Heart right ventricle (tissue), 16 donors: ENCODE measurements at regions not wholly inside any gene's neighbourhood (a gene's known extent, or its start where the extent isn't known, plus 50 kb on each side); places are given as distances from the start of the nearest gene placed in this dataset.

ENCODE experiments used
- ATAC-seq, 8 donors: fragments of 200-7000 bp; cut with Tn5 transposase; one replicate each; pipeline ENCODE4 v1.9.1; 2020; ENCODE audit warnings: mild to moderate bottlenecking in 8 of 8, moderate library complexity in 8 of 8, moderate number of reproducible peaks in 1 of 8
- DNase-seq, 2 donors: peaks; one replicate each; pipeline ENCODE4 v3.0.0-alpha.2; 2020
- H3K27ac ChIP-seq, 10 donors: fragments of 200-600 bp; sonication (generic) in 2 of 10; one replicate each; pipeline versions ENCODE4 v1.5.0 to v1.8.0; 2020 to 2022; ENCODE audit warnings: mild to moderate bottlenecking in 3 of 10
- H3K27me3 ChIP-seq, 7 donors: fragments of 200-600 bp; one replicate each; pipeline ENCODE4 v1.8.0; 2021 to 2022; ENCODE audit warnings: mild to moderate bottlenecking in 2 of 7
- H3K36me3 ChIP-seq, 9 donors: fragments of 200-600 bp; sonication (generic) in 1 of 9; one replicate each; pipeline versions ENCODE4 v1.5.0 to v1.8.0; 2020 to 2022; ENCODE audit warnings: mild to moderate bottlenecking in 2 of 9
- H3K4me1 ChIP-seq, 9 donors: fragments of 200-600 bp; sonication (generic) in 1 of 9; one replicate each; pipeline versions ENCODE4 v1.5.0 to v1.8.0; 2020 to 2022; ENCODE audit warnings: mild to moderate bottlenecking in 4 of 9
- H3K4me3 ChIP-seq, 10 donors: fragments of 200-600 bp; sonication (generic) in 2 of 10; one replicate each; pipeline versions ENCODE4 v1.5.0 to v1.8.0; 2020 to 2022; ENCODE audit warnings: mild to moderate bottlenecking in 7 of 10, moderate library complexity in 2 of 10
- H3K9me3 ChIP-seq, 11 donors: fragments of 200-600 bp in 10 of 11; sonication (generic) in 2 of 11; one replicate each; pipeline versions ENCODE4 v1.5.0 to v1.8.0; 2013 to 2022; ENCODE audit warnings: mild to moderate bottlenecking in 2 of 11, control low read depth in 1 of 11, moderate library complexity in 1 of 11
- CTCF ChIP-seq, 9 donors: fragments of 200-600 bp; sonication (generic) in 2 of 9; IDR thresholded peaks; one replicate each; pipeline versions ENCODE4 v1.5.0 to v1.8.0; 2021 to 2022; ENCODE audit warnings: antibody characterized with exemption in 9 of 9, mild to moderate bottlenecking in 5 of 9, moderate library complexity in 1 of 9
- WGBS, 2 donors: extraction: QIAGEN DNeasy Blood & Tissue Kit; methylation state at CpG; one replicate each; pipeline ENCODE4 v1.1.7; 2013; ENCODE audit warnings: inconsistent platforms in 1 of 2; 5-methylcytosine and 5-hydroxymethylcytosine counted together
- intact Hi-C, 10 donors: fragments of 100-400 bp; cut with DNase I; formaldehyde crosslinking; loops; one replicate each; pipeline versions ENCODE4 v1.11.1 to v1.14.2; 2022
- donor health status: Arrhythmogenic right ventricular cardiomyopathy.
- donor health status: ischemic (EF 13 %, LVEDD 7.1; RV severe dilation, severe dysfunction).
- donor health status: healthy with polysubstance abuse.
- donor health status: DM: no; HTN: yes; CAD: no.
- donor health status: DM: no; HTN: no; CAD: no.
- donor health status: ischemic (EF 25% LVEDD 6.9; RV normal size, moderate dysfunction).
- donor health status: ischemic (EF 25% LVEDD 5.7; RV mildly dilated, moderate dysfunction).
- donor health status: healthy.
- donor health status: DM: yes; HTN: yes; CAD: no.
- donor health status: Ischemic cardiomyopathy.
- donor health status: ischemic (EF 35%, LVEDD 5.7; RV mildly dilated, moderate dysfunction).
- donor health status: nonischemic (EF 11% LVEDD 7.7; RV severe dilation, severe dysfunction).
- donor health status: DM: yes; HTN: yes; CAD: no.
- donor health status: PGD.
- donor health status: ischemic (EF 29% LVEDD 5.4; RV normal size, mild dysfunction).
- donor health status: nonischemic (EF 23%, LVEDD 6.1; RV moderate dilation, normal function).

DNA sequence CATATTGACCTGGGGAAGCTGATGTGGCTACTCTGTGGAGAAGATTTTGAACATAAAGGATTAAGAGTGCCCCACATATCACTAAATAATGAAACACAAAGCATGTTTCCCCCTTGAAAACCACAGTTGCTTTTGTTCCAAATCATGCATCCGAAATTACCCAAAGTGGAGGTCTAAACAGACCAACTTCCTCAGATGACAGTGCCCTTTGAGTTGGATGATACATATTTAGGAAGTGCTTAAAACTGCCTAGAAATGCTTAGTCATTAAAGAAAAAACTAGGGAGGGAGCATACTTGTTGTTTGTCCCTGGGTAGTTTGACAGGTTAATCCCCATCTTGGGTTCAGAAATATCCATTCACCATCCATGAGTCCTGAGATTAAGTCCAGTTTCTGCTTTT lies 1070.3 kb downstream of the SUCLG1 start:
- Histone ChIP-seq H3K9me3 (no peaks in the 10 kb centered on the region), H3K4me3 (no peak overlapping the region), H3K27ac (no peak overlapping the region), H3K4me1 (no peaks in the 10 kb centered on the region), H3K36me3 (no peaks in the 10 kb centered on the region), H3K27me3 (no peaks in the 10 kb centered on the region)
- DNase-seq (no peak), ATAC-seq (no peak)
- intact Hi-C loops, result no loop called here
- 81 to 93% methylated on average over 1 of the region's 1 CpG for WGBS, 2 donors
- no peak for TF ChIP-seq CTCF (IDR thresholded peaks at IDR 0.05)

GRCh38 chr2:83386549-83386948 lies 1072.5 kb downstream of the SUCLG1 start:
- Histone ChIP-seq H3K4me3 (no peak overlapping the region), H3K27me3 (no peaks in the 10 kb centered on the region), H3K36me3 (no peaks in the 10 kb centered on the region), H3K4me1 (no peaks in the 10 kb centered on the region), H3K27ac (no peak overlapping the region), H3K9me3 (no peaks in the 10 kb centered on the region)
- no peak for TF ChIP-seq CTCF (IDR thresholded peaks at IDR 0.05)
- WGBS, 2 donors, result 61 to 68% methylated on average over 1 of the region's 1 CpG
- ATAC-seq, result no peak
- DNase-seq, result no peak
- intact Hi-C loops, result no loop called here

DNA sequence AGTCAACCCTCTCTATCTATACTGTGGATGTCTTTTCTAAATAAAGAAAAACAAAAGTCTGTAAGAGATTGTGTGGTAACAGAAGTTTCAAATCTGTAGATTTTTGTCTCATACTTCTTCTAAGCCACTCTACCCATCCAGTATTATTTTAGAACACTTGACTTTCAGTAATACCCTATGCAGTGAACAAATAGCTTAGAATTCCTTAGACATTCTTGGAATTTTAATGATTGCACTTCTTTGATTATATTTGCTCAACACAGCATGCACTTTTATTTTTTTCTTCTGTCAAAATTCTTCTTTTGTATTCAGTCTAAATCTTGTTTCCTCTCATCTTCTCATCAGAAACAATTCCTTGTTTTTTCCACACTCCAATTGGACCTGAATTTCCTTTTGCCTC lies 1080.2 kb downstream of the SUCLG1 start:
- intact Hi-C loops, result no loop called here
- H3K4me3 ChIP-seq, result no peak overlapping the region
- no peak for TF ChIP-seq CTCF (IDR thresholded peaks at IDR 0.05)
- no peaks in the 10 kb centered on the region for H3K36me3 ChIP-seq
- no peaks in the 10 kb centered on the region for H3K27me3 ChIP-seq
- DNase-seq (no peak), ATAC-seq (no peak)
- no peak overlapping the region for H3K27ac ChIP-seq
- no peaks in the 10 kb centered on the region for H3K4me1 ChIP-seq
- peaks cover 0 to 11% (median 0%) of the 10 kb centered on the region in 11 donors for H3K9me3 ChIP-seq

DNA sequence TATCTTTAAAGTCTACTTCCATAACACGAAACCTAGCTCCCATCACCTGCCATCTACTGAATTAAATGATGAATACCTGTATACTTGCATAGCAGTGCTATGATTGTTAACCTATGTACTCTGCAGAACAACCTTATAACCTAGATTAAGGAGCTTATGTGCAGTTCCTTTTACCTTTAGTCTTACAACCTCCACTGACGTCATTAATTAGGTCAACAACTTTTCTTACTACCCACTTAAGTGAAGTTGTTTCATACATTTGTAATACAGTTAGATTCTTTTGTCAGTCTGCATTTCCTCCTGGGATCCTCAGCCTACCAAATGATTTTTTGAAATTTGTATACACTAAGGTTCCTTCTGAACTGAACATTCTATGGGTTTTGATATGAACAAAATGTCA lies 1082.3 kb downstream of the SUCLG1 start:
- no peak for TF ChIP-seq CTCF (IDR thresholded peaks at IDR 0.05)
- DNase-seq (no peak), ATAC-seq (no peak)
- no peaks in the 10 kb centered on the region for H3K36me3 ChIP-seq
- H3K4me1 ChIP-seq, result no peaks in the 10 kb centered on the region
- 69 to 72% methylated on average over 2 of the region's 2 CpGs for WGBS, 2 donors
- no peak overlapping the region for H3K27ac ChIP-seq
- peaks cover 0 to 11% (median 0%) of the 10 kb centered on the region in 11 donors for H3K9me3 ChIP-seq
- no peaks in the 10 kb centered on the region for H3K27me3 ChIP-seq
- intact Hi-C loops, result no loop called here
- no peak overlapping the region for H3K4me3 ChIP-seq

GRCh38 chr2:83370419-83370762 lies 1088.7 kb downstream of the SUCLG1 start:
- no peak overlapping the region for H3K27ac ChIP-seq
- no peak for TF ChIP-seq CTCF (IDR thresholded peaks at IDR 0.05)
- ATAC-seq (no peak), DNase-seq (no peak)
- H3K4me3 ChIP-seq, result no peak overlapping the region
- H3K27me3 ChIP-seq, result no peaks in the 10 kb centered on the region
- peaks cover 0 to 3% (median 0%) of the 10 kb centered on the region in 11 donors for H3K9me3 ChIP-seq
- 86 to 88% methylated on average over 2 of the region's 2 CpGs for WGBS, 2 donors
- no peaks in the 10 kb centered on the region for H3K36me3 ChIP-seq
- intact Hi-C loops, result no loop called here
- H3K4me1 ChIP-seq, result no peaks in the 10 kb centered on the region
